GM18907 (cell line): ENCODE measurements at regions not wholly inside any gene's neighbourhood (a gene's known extent, or its start where the extent isn't known, plus 50 kb on each side); places are given as distances from the start of the nearest gene placed in this dataset.
A peak's percentile ranks its signal among the peaks of the same experiment; 100 is the strongest.
"Not testable (repeated sequence)": the region's sequence is repeated elsewhere in the genome, so short reads cannot be mapped to it uniquely, and the experiment has no call there.

ENCODE experiments used
- ATAC-seq: cut with Tn5 transposase; IDR thresholded peaks from one replicate; pipeline ENCODE4 v1.9.1; 2021; ENCODE audit warnings: mild to moderate bottlenecking, moderate library complexity; ENCODE audit not compliant: unreplicated experiment

- no peak for ATAC-seq
Observed at GRCh38 chr6:80594461-80594860, 488.0 kb downstream of the BCKDHB start.

GRCh38 chr6:80592436-80592835 is 486.0 kb downstream of the BCKDHB start:
- ATAC-seq: no peak

- ATAC-seq: no peak
Observed at GRCh38 chr6:80586242-80586641, 479.8 kb downstream of the BCKDHB start.

GRCh38 chr6:80579391-80580023 is 473.0 kb downstream of the BCKDHB start:
- no peak for ATAC-seq

GRCh38 chr6:80573320-80573719 is 466.8 kb downstream of the BCKDHB start:
- not testable (repeated sequence) for ATAC-seq

GRCh38 chr6:80566361-80566760 is 459.9 kb downstream of the BCKDHB start:
- peak; percentile 52 for ATAC-seq

GRCh38 chr6:80553071-80553740 is 446.7 kb downstream of the BCKDHB start:
- ATAC-seq: no peak

- no peak for ATAC-seq
Observed at GRCh38 chr6:80550748-80551147, 444.3 kb downstream of the BCKDHB start.

- no peak for ATAC-seq
Observed at GRCh38 chr6:80550281-80550680, 443.8 kb downstream of the BCKDHB start.

- no peak for ATAC-seq
Observed at GRCh38 chr6:80548532-80548931, 442.1 kb downstream of the BCKDHB start.

GRCh38 chr6:80547827-80548226 is 441.4 kb downstream of the BCKDHB start:
- no peak for ATAC-seq

GRCh38 chr6:80544976-80545722 is 438.7 kb downstream of the BCKDHB start:
- no peak for ATAC-seq

GRCh38 chr6:80544555-80544954 is 438.1 kb downstream of the BCKDHB start:
- ATAC-seq: no peak

- ATAC-seq: no peak
Observed at GRCh38 chr6:80543598-80544222, 437.2 kb downstream of the BCKDHB start.

GRCh38 chr6:80543151-80543550 is 436.7 kb downstream of the BCKDHB start:
- ATAC-seq: no peak

- no peak for ATAC-seq
Observed at GRCh38 chr6:80541886-80542285, 435.4 kb downstream of the BCKDHB start.

- ATAC-seq: peak; percentile 78
Observed at GRCh38 chr6:80541181-80541580, 434.7 kb downstream of the BCKDHB start.

GRCh38 chr6:80540700-80541099 is 434.2 kb downstream of the BCKDHB start:
- no peak for ATAC-seq

GRCh38 chr6:80537118-80537972 is 430.9 kb downstream of the BCKDHB start:
- ATAC-seq: no peak

- ATAC-seq: no peak
Observed at GRCh38 chr6:80535914-80536565, 429.6 kb downstream of the BCKDHB start.
